ENCODE measurements at regions not wholly inside any gene's neighbourhood (a gene's known extent, or its start where the extent isn't known, plus 50 kb on each side); places are given as distances from the start of the nearest gene placed in this dataset.

GRCh38 chr15:25618161-25618560, 179.3 kb upstream of the UBE3A start:
- H3K36me3 Mint-ChIP-seq (ENCODE audit: low read depth) = no peaks in the 10 kb centered on the region
- no peaks in the 10 kb centered on the region for H3K9me3 Mint-ChIP-seq
- no peak overlapping the region for H3K4me3 Mint-ChIP-seq
- H3K27ac Mint-ChIP-seq (ENCODE audit: unreplicated experiment) = no peak overlapping the region
- no peak for TF ChIP-seq CTCF (conservative IDR thresholded peaks at IDR 0.05)
- H3K4me1 Mint-ChIP-seq = peaks cover 9% of the 10 kb centered on the region
- DNase-seq (ENCODE audit: low read depth, low spot score) = no peak
- H3K27me3 Mint-ChIP-seq (ENCODE audit: low read depth) = no peaks in the 10 kb centered on the region

- H3K36me3 Mint-ChIP-seq (ENCODE audit: low read depth) = no peaks in the 10 kb centered on the region
- peaks cover 16% of the 10 kb centered on the region for H3K4me1 Mint-ChIP-seq
- TF ChIP-seq CTCF (conservative IDR thresholded peaks at IDR 0.05) = no peak
- H3K4me3 Mint-ChIP-seq = no peak overlapping the region
- no peak for DNase-seq (ENCODE audit: low read depth, low spot score)
- no peaks in the 10 kb centered on the region for H3K9me3 Mint-ChIP-seq
- H3K27ac Mint-ChIP-seq (ENCODE audit: unreplicated experiment) = no peak overlapping the region
- no peaks in the 10 kb centered on the region for H3K27me3 Mint-ChIP-seq (ENCODE audit: low read depth)
Observed at GRCh38 chr15:25616471-25616870, 177.6 kb upstream of the UBE3A start.

- no peaks in the 10 kb centered on the region for H3K27me3 Mint-ChIP-seq (ENCODE audit: low read depth)
- no peaks in the 10 kb centered on the region for H3K9me3 Mint-ChIP-seq
- no peaks in the 10 kb centered on the region for H3K36me3 Mint-ChIP-seq (ENCODE audit: low read depth)
- no peak overlapping the region for H3K4me3 Mint-ChIP-seq
- H3K27ac Mint-ChIP-seq (ENCODE audit: unreplicated experiment) = no peak overlapping the region
- TF ChIP-seq CTCF (conservative IDR thresholded peaks at IDR 0.05) = no peak
- DNase-seq (ENCODE audit: low read depth, low spot score) = no peak
- H3K4me1 Mint-ChIP-seq = peaks cover 17% of the 10 kb centered on the region
Observed at GRCh38 chr15:25613134-25613533, 174.3 kb upstream of the UBE3A start.

GRCh38 chr15:25611603-25612002, 172.8 kb upstream of the UBE3A start:
- H3K9me3 Mint-ChIP-seq = no peaks in the 10 kb centered on the region
- TF ChIP-seq CTCF (conservative IDR thresholded peaks at IDR 0.05) = no peak
- H3K4me1 Mint-ChIP-seq = peaks cover 17% of the 10 kb centered on the region
- no peaks in the 10 kb centered on the region for H3K27me3 Mint-ChIP-seq (ENCODE audit: low read depth)
- no peak for DNase-seq (ENCODE audit: low read depth, low spot score)
- H3K4me3 Mint-ChIP-seq = no peak overlapping the region
- no peak overlapping the region for H3K27ac Mint-ChIP-seq (ENCODE audit: unreplicated experiment)
- H3K36me3 Mint-ChIP-seq (ENCODE audit: low read depth) = no peaks in the 10 kb centered on the region

GRCh38 chr15:25609371-25609770, 170.5 kb upstream of the UBE3A start:
- peaks cover 21% of the 10 kb centered on the region for H3K4me1 Mint-ChIP-seq
- no peak overlapping the region for H3K4me3 Mint-ChIP-seq
- no peaks in the 10 kb centered on the region for H3K9me3 Mint-ChIP-seq
- H3K27ac Mint-ChIP-seq (ENCODE audit: unreplicated experiment) = no peak overlapping the region
- no peak for DNase-seq (ENCODE audit: low read depth, low spot score)
- H3K36me3 Mint-ChIP-seq (ENCODE audit: low read depth) = peaks cover under 1% of the 10 kb centered on the region
- H3K27me3 Mint-ChIP-seq (ENCODE audit: low read depth) = no peaks in the 10 kb centered on the region
- TF ChIP-seq CTCF (conservative IDR thresholded peaks at IDR 0.05) = no peak

GRCh38 chr15:25608926-25609325, 170.1 kb upstream of the UBE3A start:
- TF ChIP-seq CTCF (conservative IDR thresholded peaks at IDR 0.05) = no peak
- Mint-ChIP-seq H3K36me3 (ENCODE audit: low read depth) (peaks cover 5% of the 10 kb centered on the region), H3K9me3 (peaks cover 4% of the 10 kb centered on the region), H3K4me1 (peaks cover 21% of the 10 kb centered on the region), H3K4me3 (no peak overlapping the region), H3K27ac (ENCODE audit: unreplicated experiment) (no peak overlapping the region), H3K27me3 (ENCODE audit: low read depth) (no peaks in the 10 kb centered on the region)
- DNase-seq (ENCODE audit: low read depth, low spot score) = no peak
